GM21526 (cell line): ENCODE measurements at regions not wholly inside any gene's neighbourhood (a gene's known extent, or its start where the extent isn't known, plus 50 kb on each side); places are given as distances from the start of the nearest gene placed in this dataset.

Experiments
- ATAC-seq: cut with Tn5 transposase; IDR thresholded peaks from one replicate; pipeline ENCODE4 v1.9.1; 2021; ENCODE audit warnings: moderate library complexity; ENCODE audit not compliant: unreplicated experiment, low FRiP score

DNA sequence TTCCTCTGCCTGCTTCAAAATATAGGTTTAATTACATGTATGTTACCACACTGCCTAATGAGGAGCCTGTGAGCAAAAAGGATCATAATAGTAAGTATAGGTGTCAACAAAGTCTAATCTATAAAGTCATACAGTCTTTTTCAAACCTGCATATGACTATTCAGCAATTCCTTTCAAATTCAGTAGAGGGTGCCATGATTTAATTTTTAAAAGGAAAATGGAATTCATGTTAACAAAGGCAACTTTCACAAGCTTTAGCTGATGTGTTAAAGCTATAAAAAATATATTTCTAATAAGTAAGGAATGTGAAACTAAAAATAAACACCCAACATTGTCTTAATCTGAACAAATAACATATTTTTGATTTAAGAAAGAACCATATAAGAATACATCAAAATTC is 52.1 kb downstream of the MPP7 start:
- ATAC-seq = no peak

DNA sequence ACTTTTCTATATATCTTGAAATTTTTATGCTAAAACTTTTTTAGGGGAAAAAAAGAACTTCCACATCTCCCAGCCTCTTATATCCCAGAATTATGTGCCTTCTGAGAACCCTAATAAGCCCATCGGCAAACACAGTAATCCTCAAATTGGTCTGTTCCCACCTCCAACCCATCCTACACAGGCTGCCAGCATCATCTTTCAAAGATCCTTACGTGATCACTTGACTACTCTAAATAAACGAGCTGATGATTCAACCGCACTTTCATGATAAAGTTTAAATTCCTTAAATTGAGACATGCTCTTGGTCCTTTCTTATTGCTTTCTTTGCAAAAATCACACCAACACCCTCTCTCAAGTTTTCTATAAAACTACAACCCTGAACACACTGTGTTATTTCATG is 52.5 kb downstream of the MPP7 start:
- ATAC-seq = no peak

DNA sequence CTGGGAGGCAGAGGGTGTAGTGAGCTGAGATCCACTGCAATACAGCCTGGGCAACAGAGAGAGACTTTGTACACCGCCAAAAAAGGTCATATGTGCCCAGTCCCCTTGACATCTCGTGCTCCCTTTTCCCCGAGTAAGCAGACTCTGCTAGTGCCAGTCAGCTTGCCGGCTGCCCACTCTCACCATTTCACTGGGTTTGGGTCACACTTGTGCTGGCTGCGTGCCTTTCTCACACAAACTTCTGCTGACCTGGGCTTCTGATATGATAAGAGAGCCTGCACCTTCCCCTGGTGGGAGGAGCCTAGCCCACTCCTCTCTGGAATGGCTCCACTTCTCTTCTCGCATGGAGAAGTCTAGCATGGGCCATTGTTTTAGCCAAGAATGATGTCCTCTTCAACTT is 53.4 kb downstream of the MPP7 start:
- no peak for ATAC-seq

DNA sequence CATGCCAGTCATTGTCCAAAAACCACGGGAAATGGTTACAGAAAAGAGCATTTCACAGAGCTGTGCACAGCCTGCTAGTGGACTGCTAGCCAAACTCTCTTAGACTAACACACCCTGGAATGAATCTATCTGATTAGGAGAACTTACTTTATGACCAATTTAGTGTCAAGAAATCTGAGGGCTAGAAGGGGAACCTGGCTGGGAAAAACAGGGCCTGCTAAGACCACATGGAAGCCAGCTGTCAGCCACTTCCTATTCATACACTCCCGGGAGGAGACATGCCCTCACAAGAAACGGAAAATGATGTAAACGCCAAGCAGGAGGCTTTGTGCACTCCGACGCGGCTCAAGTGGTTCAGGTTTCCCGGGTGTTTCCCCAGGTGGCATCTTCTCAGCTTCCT is 54.8 kb downstream of the MPP7 start:
- ATAC-seq = no peak

DNA sequence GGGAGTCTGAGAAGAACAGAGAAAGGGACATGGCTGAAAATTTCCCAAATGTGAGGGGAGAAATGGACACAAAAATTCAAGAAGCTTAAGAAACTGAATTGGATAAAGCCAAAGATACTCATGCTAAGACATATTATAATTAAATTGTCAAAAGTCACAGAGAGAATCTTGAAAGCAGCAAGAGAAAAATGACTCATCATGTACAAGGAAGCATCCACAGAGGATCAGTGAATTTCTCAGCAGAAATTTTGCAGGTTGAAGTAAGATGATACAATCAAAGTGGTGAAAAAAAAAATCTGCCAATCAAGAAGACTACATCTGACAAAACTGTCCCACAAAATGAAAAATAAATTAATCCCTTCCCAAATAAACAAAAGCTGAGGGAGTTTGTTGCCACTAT is 56.8 kb downstream of the MPP7 start:
- no peak for ATAC-seq

DNA sequence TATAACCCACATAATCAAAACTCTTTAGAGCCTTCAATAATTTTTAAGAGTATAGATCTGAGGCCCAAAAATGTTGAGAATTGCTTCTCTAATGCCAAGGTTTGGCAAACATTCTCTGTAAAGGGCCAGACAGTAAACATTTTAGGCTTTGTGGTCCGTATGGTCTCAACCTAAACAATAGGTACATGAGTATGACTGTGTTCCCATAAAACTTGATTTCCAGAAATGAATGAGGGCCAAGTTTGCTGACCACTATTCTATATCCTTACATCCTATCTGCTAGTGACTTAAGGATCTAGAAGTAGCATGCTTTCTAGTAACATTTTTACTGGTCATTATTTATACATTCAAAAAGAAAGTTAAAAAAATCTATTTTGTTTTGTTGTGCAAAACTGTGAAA is 58.9 kb downstream of the MPP7 start:
- no peak for ATAC-seq

DNA sequence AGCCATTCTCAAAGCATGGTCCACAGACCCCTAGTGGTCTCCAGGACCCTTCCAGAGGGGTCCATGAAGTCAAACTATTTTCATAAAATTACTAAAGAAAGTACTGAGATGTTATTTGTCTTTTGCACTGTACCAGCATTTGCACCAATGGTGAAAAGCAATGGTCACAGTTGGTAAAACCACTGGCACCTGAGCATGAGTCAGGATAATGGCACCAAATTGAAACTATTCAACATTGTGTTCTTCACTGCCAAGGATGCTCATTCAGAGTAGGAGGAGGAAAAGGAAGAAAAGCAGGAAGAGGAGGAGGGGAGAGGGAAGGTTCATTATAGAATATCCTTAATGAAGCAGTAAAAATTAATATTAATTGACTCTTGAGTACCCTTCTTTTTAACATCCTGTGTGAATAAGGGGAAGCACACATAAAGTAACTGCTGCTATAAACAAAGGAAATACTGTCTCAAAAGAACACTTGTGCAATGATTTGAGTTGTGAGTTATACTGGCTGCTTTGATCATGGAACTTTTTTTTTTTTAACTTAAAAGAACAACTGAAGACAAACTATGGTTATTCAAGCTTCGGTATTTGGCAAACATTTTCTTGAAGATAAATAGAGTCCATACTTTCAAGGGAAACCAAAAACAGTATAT is 60.2 kb downstream of the MPP7 start:
- no peak for ATAC-seq

DNA sequence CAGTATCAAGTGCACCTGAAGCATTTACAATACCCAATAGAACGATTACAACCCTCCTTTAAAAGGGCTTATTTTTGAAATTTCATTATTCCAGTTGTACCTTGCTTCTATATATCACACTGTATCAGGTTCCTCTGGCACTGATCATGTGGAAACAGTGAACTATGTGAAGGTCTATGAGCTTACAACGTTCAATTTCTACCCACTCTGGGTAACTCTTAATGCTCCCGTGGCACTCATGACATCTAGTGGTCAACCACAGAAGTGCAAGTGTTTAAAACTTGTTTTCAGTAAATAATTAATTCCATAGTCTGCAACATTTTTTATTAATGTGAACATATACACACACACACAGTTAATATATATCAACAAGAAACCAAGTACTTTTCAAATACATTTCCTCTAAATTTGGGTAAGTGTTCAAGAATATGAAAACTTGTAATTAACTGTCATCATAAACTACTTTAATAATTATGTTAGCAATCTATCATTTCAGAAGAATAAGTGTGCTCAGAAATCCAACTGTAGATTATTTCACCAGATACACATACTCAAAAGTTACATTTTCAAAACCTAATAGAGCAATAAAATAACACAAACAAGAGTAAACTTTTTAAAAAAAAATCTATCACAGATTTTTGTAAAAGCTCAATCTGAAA is 61.0 kb downstream of the MPP7 start:
- ATAC-seq = peak; percentile 62

DNA sequence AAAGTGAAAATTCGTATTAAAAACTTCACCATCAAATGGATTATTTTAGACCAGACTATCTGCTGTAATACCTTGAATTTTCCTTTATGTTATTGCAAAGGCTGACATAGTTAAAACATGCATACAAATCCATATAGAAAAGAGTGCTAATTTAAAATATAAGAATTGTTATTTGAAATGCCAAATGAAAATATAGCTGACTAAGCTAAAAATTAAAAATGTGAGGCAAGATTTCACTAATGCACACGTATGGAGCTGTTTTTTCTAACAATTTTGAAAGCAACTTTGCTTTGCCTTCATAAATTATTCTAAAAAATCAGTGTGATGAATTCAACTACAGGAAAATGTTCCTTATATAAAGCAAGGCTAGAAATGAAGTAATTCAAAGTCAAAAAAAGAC is 62.5 kb downstream of the MPP7 start:
- no peak for ATAC-seq

DNA sequence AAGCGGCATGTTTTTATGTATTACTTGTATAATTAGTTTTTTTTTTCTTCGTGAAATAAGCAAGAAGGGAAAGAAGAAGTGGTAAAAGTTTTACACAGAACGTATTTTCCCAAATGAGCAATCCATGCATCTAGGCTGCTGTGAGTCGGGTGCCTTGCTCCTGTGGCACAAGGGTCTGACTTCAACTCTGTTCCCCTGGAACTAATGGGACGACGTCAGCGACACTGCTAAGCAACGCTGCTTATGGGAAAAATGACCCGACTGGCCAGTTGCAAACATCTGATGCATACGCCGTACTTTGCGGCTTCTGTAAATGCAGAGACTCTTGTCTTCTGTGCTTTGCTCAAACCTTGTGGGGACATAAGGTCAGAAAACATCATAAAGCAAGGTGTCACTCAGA is 66.3 kb downstream of the MPP7 start:
- ATAC-seq = no peak

DNA sequence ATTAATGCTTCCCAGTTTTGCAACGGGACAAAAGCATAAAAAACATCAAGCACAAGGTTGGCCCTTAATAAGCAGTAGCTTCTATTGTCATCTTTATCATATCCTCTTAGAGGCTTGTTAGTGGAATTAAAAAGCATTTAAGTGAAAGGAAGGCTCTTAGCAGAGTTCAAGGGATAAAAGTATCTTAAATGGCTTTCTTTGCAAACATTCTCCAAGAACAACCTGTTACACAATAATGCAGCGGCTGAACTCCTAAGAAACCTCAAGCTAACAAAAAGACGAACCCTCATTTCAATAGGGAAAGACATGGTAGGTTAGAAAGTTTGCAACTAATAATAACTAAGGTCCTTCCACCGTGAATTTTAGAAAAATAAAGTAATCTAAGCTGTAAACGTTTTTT is 82.1 kb downstream of the MPP7 start:
- ATAC-seq = no peak

DNA sequence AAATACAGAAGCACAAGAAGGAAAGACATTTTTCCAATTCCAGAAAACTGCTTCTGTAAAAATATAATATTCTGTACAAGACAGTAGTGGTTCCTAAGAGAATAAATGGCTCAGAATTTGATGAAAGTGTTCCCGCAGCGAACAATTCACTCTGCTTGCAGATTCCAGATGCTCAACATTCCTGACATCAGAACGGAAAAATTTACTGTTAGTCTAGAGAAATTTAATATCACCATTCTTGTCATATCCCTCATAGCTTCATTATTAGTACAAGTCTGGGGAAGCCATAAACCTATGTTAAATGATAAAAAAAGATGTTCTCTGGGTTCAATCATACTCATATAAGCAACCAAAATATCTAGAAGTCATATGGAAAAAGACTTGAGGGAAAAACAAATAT is 83.6 kb downstream of the MPP7 start:
- no peak for ATAC-seq

DNA sequence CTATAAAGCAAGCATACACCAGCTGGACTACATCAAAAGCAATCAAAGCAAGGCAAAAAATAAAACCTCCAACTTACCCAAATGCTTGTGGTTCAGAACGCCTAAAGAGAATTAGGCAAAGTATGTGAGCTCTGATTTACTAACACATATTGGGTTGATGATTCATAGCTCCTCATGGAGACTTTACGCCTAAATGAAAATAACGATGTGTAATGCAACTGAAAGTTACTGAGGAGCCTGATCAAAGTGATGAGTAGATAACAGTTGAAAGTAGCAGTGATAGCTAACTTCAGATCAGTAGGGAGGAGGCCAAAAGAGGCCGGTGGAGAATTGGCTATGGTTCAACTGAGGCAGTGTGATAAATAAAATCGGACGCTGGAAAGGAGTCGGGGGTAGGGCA is 85.0 kb downstream of the MPP7 start:
- no peak for ATAC-seq

DNA sequence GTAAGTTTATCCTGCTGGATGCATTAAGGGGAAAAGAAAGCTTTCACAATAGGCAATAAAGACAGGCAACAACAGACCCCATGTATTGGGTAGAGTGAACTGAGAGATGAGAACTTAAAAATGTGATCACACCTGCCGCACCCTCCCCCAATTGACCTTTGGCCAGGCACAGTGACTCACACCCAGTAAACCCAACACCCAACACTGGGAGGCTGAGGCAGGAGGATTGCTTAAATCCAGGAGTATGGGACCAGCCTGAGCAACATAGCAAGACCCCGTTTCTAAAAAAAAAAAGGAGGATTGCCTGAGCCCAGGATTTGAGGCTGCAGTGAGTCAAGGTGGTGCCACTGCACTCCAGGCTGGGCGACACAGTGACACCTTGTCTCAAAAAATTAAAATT is 86.9 kb downstream of the MPP7 start:
- no peak for ATAC-seq

DNA sequence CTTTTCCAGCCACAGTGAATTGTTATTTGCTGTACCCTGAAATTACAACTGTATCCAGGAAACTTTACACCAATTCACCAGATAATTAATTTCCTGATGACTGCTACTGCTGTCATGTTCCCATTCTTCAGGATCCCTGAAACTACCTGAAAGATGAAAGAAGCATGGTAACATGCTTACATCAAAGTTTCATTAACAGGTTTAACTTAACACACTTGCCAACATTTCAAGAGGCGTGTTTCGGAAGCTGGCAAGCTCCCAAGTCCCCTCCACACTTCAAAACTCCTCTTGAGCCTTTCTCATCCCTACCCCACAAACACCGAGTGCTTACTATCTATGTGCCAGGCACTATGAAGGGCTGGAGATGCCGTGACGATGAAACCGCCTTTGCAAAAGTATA is 88.6 kb downstream of the MPP7 start:
- no peak for ATAC-seq

DNA sequence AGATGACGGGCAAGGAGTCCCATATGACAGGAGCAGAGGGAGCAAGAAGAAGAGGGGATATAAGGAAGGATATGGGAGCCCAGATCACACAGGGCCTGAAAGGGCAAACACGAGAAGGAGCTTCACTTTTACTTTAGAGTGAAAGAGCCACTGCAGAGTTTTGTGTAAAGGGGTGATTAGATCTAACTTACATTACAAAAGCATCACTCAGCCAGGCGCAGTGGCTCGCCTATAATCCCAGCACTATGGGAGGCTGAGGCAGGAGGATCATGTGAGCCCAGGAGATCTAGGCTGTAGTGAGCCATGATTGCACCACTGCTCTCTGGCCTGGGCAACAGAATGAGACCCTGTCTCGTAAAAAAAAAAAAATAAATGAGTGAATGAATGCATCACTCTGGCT is 91.1 kb downstream of the MPP7 start:
- ATAC-seq = no peak

DNA sequence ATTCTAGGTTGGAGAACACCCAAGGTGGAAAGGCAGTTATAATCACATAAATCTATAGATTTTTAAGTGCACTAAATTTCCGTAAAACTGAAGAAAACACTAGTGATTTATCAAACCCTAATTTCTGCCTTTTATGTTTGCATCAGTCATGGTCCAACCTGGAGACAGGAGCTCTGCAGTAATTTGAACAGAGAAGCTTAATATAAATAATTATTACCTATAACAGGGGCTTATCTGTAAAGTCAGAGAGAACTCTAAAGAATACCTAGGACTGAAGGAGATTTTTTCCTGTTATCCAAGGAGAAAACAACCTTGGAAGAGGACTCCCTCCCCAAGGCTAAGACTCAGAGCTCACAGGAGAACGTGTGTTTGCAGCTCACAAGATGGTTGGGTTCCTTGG is 95.1 kb downstream of the MPP7 start:
- no peak for ATAC-seq

DNA sequence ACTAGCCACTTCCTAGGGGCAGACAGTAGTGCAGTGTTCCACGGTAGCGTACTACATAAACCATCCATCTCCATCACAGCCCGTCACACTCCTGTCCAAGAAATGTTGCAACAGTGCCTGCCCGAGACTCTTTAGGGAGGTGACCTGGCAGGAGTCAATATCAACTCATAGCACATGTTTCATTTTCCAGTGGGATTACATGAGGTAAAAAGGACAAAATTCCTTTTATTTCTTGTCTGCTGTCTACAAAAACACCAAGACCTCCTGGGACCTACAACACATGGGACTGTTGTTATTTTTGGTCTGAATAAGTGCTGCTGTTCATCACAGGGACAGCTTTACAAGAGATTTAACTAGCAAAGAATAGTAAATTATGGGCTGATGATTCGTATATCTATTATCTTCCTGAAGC is 99.9 kb downstream of the MPP7 start:
- no peak for ATAC-seq

DNA sequence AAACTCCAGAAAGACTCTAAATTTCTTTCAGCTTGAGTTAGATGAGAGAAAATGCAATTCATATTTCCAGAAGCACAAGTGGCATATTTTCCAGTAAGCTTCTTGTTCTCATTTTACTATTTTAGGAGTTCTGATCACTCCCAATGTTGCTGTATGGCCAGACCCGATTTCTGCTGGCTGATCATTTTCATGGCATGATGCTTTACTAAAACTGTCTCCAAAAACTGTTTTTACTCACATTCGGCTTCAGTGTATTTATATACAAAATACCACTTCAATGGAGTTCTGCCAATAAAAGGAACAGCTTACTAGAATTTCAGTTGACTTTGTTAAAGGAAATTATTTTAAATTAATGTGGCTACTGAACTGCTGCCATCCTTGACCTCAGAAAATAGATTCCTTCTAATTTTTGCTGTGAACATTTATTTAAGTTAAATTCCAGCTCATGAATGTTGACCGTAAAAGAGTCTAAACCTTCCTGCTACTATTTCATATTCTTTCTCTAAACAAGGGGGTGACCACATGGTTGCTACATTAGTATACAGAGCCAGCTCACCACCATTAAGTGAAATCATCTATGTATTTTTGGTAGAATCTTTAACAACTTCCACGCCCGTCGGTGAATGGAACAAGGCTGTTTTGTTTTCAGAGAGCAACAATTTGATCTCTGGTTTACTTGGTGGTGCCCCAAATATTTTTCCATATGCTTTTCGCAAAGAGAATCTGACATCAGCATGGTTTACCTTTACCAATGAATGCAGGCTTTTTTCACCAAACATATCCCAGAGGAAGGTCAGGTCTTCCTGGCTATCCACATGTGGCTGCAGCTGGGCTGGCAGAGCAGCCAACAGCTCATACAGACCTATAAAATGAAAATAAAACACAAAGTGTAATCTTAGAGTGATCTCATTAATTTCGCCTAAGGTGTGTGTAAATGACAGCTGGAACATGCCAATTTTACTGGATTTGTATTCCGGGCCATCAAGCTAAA is 101.2 kb downstream of the MPP7 start:
- no peak for ATAC-seq

DNA sequence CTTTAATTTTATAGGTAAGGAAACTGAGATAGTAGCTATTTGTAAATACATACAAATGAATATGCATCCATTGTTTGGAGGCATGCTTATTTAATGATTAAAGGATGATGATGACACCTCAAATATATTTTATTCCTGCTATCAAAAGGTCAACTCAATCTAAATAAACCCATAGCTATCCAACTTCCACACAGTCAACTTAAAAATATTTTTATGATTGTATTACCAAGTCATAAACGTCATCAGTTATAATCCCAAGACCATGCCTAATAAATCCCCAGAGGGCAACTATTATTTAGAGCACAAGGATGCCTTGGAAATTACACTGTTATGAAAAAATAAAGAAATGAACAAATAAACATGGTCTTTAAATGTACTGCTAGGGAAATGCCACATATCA is 102.1 kb downstream of the MPP7 start:
- ATAC-seq = no peak

DNA sequence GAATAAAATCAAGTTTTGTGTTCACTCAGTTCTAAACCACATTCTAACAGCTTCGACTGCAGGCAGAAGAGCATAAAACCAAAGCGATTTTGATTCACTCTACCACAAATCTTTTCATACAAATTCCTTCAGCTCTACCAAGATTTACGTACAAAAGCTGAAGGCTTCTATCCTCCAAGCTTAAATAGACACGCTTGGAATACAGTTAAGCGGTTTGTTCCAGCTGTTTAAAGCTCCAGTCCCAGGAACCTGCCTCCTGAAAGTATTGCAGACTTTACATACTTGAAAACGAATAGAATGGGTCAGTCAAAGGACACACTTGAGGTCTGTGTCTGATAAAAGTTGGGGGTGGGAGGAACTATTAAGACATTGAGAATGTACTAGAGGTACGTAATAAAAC is 102.9 kb downstream of the MPP7 start:
- no peak for ATAC-seq

DNA sequence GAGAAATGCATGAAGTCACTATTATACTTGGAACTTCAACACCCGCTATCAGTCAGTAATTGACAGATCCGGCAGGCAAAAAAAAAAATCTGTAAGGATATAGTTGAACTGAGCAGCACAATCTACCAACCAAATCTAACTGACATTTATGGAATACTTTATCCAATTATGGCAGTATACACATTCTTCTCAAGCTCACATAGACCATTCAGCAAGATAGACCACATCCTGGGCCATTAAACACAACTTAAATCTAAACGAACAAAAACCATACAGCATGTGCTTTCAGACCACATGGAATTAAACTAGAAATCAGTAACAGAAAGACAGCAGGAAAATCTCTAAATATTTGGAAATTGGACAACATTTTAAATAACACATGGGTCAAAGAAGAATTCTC is 112.7 kb downstream of the MPP7 start:
- no peak for ATAC-seq
